ENCODE measurements at regions not wholly inside any gene's neighbourhood (a gene's known extent, or its start where the extent isn't known, plus 50 kb on each side); places are given as distances from the start of the nearest gene placed in this dataset.

- H3K4me3 ChIP-seq (ENCODE audit: low read depth, low read length), result no peak overlapping the region
- no peak for TF ChIP-seq CTCF (conservative IDR thresholded peaks at IDR 0.05; ENCODE audit: low read depth, low read length)
- DNase-seq (ENCODE audit: low read depth), result no peak
Observed at GRCh38 chr9:8262625-8263622, 463.3 kb upstream of the DMAC1 start.

- DNase-seq (ENCODE audit: low read depth), result no peak
- no peak overlapping the region for H3K4me3 ChIP-seq (ENCODE audit: low read depth, low read length)
- TF ChIP-seq CTCF (conservative IDR thresholded peaks at IDR 0.05; ENCODE audit: low read depth, low read length), result no peak
Observed at GRCh38 chr9:8261737-8262136, 462.2 kb upstream of the DMAC1 start.

GRCh38 chr9:8259028-8259427 lies 459.4 kb upstream of the DMAC1 start:
- H3K4me3 ChIP-seq (ENCODE audit: low read depth, low read length), result no peak overlapping the region
- DNase-seq (ENCODE audit: low read depth), result no peak
- TF ChIP-seq CTCF (conservative IDR thresholded peaks at IDR 0.05; ENCODE audit: low read depth, low read length), result no peak

- DNase-seq (ENCODE audit: low read depth), result no peak
- TF ChIP-seq CTCF (conservative IDR thresholded peaks at IDR 0.05; ENCODE audit: low read depth, low read length), result no peak
- no peak overlapping the region for H3K4me3 ChIP-seq (ENCODE audit: low read depth, low read length)
Observed at GRCh38 chr9:8256880-8257279, 457.3 kb upstream of the DMAC1 start.

- no peak for TF ChIP-seq CTCF (conservative IDR thresholded peaks at IDR 0.05; ENCODE audit: low read depth, low read length)
- H3K4me3 ChIP-seq (ENCODE audit: low read depth, low read length), result no peak overlapping the region
- DNase-seq (ENCODE audit: low read depth), result no peak
Observed at GRCh38 chr9:8255850-8256249, 456.3 kb upstream of the DMAC1 start.

- H3K4me3 ChIP-seq (ENCODE audit: low read depth, low read length), result no peak overlapping the region
- DNase-seq (ENCODE audit: low read depth), result no peak
Observed at GRCh38 chr9:8254541-8254940, 455.0 kb upstream of the DMAC1 start.

More at GRCh38 chr9:8254541-8254940, 455.0 kb upstream of the DMAC1 start:
- no peak for TF ChIP-seq CTCF (conservative IDR thresholded peaks at IDR 0.05; ENCODE audit: low read depth, low read length)

Measured in choroid plexus epithelial cell (primary cell).